Lung (tissue), 11 donors: ENCODE measurements at regions not wholly inside any gene's neighbourhood (a gene's known extent, or its start where the extent isn't known, plus 50 kb on each side); places are given as distances from the start of the nearest gene placed in this dataset.

ENCODE experiments used
- ATAC-seq: fragments of 200-7000 bp; cut with Tn5 transposase; one replicate; pipeline ENCODE4 v1.9.1; 2020; ENCODE audit warnings: moderate number of reproducible peaks; ENCODE audit not compliant: insufficient read depth, low FRiP score
- DNase-seq, 3 donors: peaks; one replicate each; pipeline ENCODE4 v3.0.0-alpha.2; 2013 to 2017
- H3K27ac ChIP-seq, 2 donors: one replicate each; pipeline ENCODE4 v1.5.1; 2013; ENCODE audit warnings: mild to moderate bottlenecking in 2 of 2, moderate library complexity in 2 of 2, control low read depth in 1 of 2, inconsistent platforms in 1 of 2, low read depth in 1 of 2, low read length in 1 of 2
- H3K27me3 ChIP-seq, 3 donors: one replicate each; pipeline ENCODE4 v1.5.1; 2013; ENCODE audit warnings: low read length in 2 of 3; ENCODE audit not compliant: control insufficient read depth in 3 of 3, insufficient read depth in 3 of 3
- H3K36me3 ChIP-seq, 4 donors: one replicate each; pipeline ENCODE4 v1.5.1; 2013; ENCODE audit warnings: low read length in 4 of 4, mild to moderate bottlenecking in 1 of 4, moderate library complexity in 1 of 4; ENCODE audit not compliant: control insufficient read depth in 4 of 4, insufficient read depth in 4 of 4
- H3K4me1 ChIP-seq, 5 donors: one replicate each; pipeline ENCODE4 v1.5.1; 2013; ENCODE audit warnings: low read length in 5 of 5, mild to moderate bottlenecking in 2 of 5, moderate library complexity in 1 of 5; ENCODE audit not compliant: control insufficient read depth in 5 of 5, insufficient read depth in 5 of 5
- H3K4me3 ChIP-seq: one replicate; pipeline ENCODE4 v1.5.1; 2013; ENCODE audit warnings: mild to moderate bottlenecking, control low read depth, moderate library complexity
- H3K9ac ChIP-seq, 2 donors: one replicate each; pipeline ENCODE4 v1.5.1; 2013; ENCODE audit warnings: low read length in 2 of 2, control low read depth in 1 of 2; ENCODE audit not compliant: insufficient read depth in 1 of 2
- H3K9me3 ChIP-seq, 4 donors: one replicate each; pipeline ENCODE4 v1.5.1; 2013; ENCODE audit warnings: low read length in 3 of 4, mild to moderate bottlenecking in 1 of 4, moderate library complexity in 1 of 4; ENCODE audit not compliant: control insufficient read depth in 4 of 4, insufficient read depth in 3 of 4
- WGBS, 2 donors: extraction: QIAGEN DNeasy Blood & Tissue Kit; methylation state at CpG; one replicate each; pipeline ENCODE4 v1.1.7; 2013; 5-methylcytosine and 5-hydroxymethylcytosine counted together
- TF ChIP-seq, protein P1 (sequence below): IDR thresholded peaks from 2 replicates; pipeline ENCODE4 v1.5.1; 2012; ENCODE audit warnings: mild to moderate bottlenecking; ENCODE audit errors: control extremely low read depth, extremely low read depth
- donor health status: control.
- donor health status: control.
- donor health status: Bipolar disorder and iron deficiency.
- donor health status: healthy.
- donor health status: DM: yes; HTN: yes; CAD: no.

DNA sequence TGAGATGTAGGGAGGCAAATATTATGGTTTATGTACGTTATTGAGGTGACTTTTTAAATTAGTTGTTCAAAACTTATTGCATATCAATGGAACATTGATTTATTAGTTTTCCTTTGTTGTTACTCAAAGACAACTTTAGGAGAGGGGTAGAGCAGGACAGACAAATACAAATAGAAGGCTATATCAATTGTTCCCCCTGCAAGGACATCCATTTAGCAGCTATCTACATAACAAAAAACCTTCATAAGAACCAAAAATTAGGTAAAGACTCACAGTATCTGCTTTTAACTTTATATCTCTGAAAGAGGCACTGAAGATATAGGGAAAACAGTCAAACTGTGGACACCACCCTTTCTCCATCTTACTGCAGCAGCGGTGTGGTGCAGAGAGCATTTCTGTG lies 958.8 kb downstream of the DIPK2A start:
- Histone ChIP-seq H3K9ac (no peak overlapping the region), H3K4me3 (no peak overlapping the region), H3K36me3 (no peaks in the 10 kb centered on the region), H3K9me3 (peaks cover 0 to 2% (median 0%) of the 10 kb centered on the region in 4 donors), H3K27me3 (no peaks in the 10 kb centered on the region), H3K4me1 (no peaks in the 10 kb centered on the region), H3K27ac (no peak overlapping the region)
- DNase-seq (no peak), ATAC-seq (no peak)
- TF ChIP-seq, protein P1, sequence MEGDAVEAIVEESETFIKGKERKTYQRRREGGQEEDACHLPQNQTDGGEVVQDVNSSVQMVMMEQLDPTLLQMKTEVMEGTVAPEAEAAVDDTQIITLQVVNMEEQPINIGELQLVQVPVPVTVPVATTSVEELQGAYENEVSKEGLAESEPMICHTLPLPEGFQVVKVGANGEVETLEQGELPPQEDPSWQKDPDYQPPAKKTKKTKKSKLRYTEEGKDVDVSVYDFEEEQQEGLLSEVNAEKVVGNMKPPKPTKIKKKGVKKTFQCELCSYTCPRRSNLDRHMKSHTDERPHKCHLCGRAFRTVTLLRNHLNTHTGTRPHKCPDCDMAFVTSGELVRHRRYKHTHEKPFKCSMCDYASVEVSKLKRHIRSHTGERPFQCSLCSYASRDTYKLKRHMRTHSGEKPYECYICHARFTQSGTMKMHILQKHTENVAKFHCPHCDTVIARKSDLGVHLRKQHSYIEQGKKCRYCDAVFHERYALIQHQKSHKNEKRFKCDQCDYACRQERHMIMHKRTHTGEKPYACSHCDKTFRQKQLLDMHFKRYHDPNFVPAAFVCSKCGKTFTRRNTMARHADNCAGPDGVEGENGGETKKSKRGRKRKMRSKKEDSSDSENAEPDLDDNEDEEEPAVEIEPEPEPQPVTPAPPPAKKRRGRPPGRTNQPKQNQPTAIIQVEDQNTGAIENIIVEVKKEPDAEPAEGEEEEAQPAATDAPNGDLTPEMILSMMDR = no peak
- 89 to 96% methylated on average over 2 of the region's 2 CpGs for WGBS, 2 donors

DNA sequence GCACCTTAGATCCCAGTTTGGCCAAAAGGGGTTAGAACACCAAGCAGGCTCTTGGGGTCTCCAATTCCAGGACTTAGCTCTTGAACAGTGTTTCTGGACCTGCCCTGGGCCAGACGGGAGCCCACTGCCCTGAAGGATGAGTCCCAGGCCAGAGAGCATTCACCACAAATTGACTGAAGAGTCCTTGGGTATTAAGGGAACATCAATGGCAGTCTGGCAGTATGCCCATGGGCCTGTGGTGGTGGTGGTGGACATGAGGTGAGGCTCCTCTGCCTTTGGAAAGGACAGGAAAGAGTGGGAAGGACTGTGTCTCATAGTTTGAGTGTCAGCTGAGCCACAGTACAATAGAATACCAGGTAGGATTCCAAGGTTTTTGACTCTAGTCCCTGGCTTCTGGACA lies 960.0 kb downstream of the DIPK2A start:
- H3K27me3 ChIP-seq = no peaks in the 10 kb centered on the region
- H3K4me1 ChIP-seq = no peaks in the 10 kb centered on the region
- H3K9me3 ChIP-seq = peaks cover 0 to 2% (median 0%) of the 10 kb centered on the region in 4 donors
- WGBS, 2 donors = 87 to 89% methylated on average over 1 of the region's 1 CpG
- no peak overlapping the region for H3K4me3 ChIP-seq
- no peak for DNase-seq
- TF ChIP-seq, protein P1 = no peak
- H3K9ac ChIP-seq = no peak overlapping the region
- no peaks in the 10 kb centered on the region for H3K36me3 ChIP-seq
- H3K27ac ChIP-seq = no peak overlapping the region
- ATAC-seq = no peak

DNA sequence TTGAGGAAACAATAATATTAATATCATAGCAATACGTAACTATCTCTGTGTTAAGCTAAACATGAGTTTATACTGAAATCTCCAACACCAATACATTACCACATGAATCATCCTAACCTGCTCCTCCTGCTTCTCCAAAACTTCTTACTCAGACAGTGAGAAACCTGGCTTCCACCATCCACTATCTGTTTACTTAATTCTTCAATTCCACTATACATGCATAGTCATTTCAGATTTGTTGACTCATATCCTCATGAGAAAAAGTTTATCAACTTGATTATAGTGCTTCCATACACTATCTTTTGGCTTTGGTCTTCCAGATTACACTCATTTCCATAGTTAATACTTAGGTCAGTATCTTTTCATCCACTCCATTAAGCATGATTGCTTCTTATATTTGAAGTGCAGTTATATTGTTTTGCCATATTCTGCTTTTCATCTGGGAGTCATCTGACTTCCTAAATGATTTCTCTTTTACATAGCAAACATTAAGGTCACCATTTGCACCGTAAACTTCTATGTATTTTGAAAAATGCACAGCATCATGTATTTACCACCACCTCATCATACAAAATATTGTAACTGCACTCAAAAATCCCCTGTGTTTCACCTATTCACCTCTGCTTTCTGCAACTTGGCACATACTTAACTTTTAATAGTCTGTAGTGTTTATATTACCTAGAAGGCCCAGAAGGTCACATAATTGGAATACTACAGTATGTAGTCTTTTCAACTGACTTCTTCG lies 970.6 kb downstream of the DIPK2A start:
- TF ChIP-seq, protein P1 = no peak
- WGBS, 2 donors = 57 to 58% methylated on average over 3 of the region's 3 CpGs
- no peak overlapping the region for H3K9ac ChIP-seq
- H3K27ac ChIP-seq = no peak overlapping the region
- H3K36me3 ChIP-seq = no peaks in the 10 kb centered on the region
- no peak overlapping the region for H3K4me3 ChIP-seq
- ATAC-seq (no peak), DNase-seq (no peak)
- no peaks in the 10 kb centered on the region for H3K4me1 ChIP-seq
- no peaks in the 10 kb centered on the region for H3K9me3 ChIP-seq
- no peaks in the 10 kb centered on the region for H3K27me3 ChIP-seq

DNA sequence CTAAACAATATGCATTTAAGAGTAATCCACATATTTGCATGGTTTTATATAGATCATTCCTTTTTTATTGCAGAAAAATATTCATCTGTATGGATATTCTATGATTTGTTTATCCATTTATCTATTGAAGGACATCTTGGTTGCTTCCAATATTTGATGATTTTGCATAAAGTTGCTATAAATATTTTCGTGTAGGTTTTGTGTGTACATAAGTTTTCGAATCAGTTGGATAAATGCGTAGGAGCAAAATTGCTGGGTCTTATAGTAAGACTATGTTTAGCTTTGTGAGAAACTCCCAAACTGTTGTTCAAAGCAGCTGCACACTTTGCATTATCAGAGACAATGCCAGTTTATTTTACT lies 971.2 kb downstream of the DIPK2A start:
- Histone ChIP-seq H3K4me1 (no peaks in the 10 kb centered on the region), H3K4me3 (no peak overlapping the region), H3K36me3 (no peaks in the 10 kb centered on the region), H3K9ac (no peak overlapping the region), H3K27me3 (no peaks in the 10 kb centered on the region), H3K27ac (no peak overlapping the region), H3K9me3 (no peaks in the 10 kb centered on the region)
- ATAC-seq (no peak), DNase-seq (no peak)
- 87 to 94% methylated on average over 3 of the region's 3 CpGs for WGBS, 2 donors
- TF ChIP-seq, protein P1 = no peak
